Liver (tissue), 3 donors: ENCODE measurements at regions not wholly inside any gene's neighbourhood (a gene's known extent, or its start where the extent isn't known, plus 50 kb on each side); places are given as distances from the start of the nearest gene placed in this dataset.

Source experiments
- CTCF ChIP-seq: fragments of 150-350 bp; IDR thresholded peaks from 2 replicates; pipeline ENCODE4 v1.5.1; 2017; ENCODE audit warnings: improper control_type of control experiment, low read depth, low read length; ENCODE audit not compliant: missing input control
- FOXA1 ChIP-seq: IDR thresholded peaks from 2 replicates; pipeline ENCODE4 v1.6.1; 2016; ENCODE audit warnings: antibody characterized with exemption
- JUND ChIP-seq, 2 donors: IDR thresholded peaks; 2 replicates each; pipeline ENCODE4 v1.6.1; 2016; ENCODE audit warnings: antibody characterized with exemption in 2 of 2
- RAD21 ChIP-seq, 2 donors: IDR thresholded peaks; 2 replicates each; pipeline ENCODE4 v1.6.1; 2016; ENCODE audit warnings: antibody characterized with exemption in 2 of 2, mild to moderate bottlenecking in 2 of 2
- SP1 ChIP-seq: IDR thresholded peaks from 2 replicates; pipeline ENCODE4 v1.6.1; 2018; ENCODE audit warnings: antibody characterized with exemption, mild to moderate bottlenecking
- YY1 ChIP-seq: IDR thresholded peaks from 2 replicates; pipeline ENCODE4 v1.6.1; 2016; ENCODE audit warnings: antibody characterized with exemption, mild to moderate bottlenecking
- TF ChIP-seq, protein P1 (sequence below): IDR thresholded peaks from 2 replicates; pipeline ENCODE4 v1.6.1; 2016; ENCODE audit warnings: antibody characterized with exemption, mild to moderate bottlenecking
- TF ChIP-seq, protein P2 (sequence below): IDR thresholded peaks from 2 replicates; pipeline ENCODE4 v1.6.1; 2016; ENCODE audit warnings: antibody characterized with exemption
- donor health status: healthy.
- donor health status: healthy.

GRCh38 chr5:108541836-108542235 lies 159.9 kb upstream of the FBXL17 start:
- TF ChIP-seq SP1 (no peak), CTCF (no peak), JUND (IDR thresholded peaks at IDR 0.05) (no peak), FOXA1 (no peak), YY1 (no peak), RAD21 (IDR thresholded peaks at IDR 0.05) (no peak)
- TF ChIP-seq, protein P1, sequence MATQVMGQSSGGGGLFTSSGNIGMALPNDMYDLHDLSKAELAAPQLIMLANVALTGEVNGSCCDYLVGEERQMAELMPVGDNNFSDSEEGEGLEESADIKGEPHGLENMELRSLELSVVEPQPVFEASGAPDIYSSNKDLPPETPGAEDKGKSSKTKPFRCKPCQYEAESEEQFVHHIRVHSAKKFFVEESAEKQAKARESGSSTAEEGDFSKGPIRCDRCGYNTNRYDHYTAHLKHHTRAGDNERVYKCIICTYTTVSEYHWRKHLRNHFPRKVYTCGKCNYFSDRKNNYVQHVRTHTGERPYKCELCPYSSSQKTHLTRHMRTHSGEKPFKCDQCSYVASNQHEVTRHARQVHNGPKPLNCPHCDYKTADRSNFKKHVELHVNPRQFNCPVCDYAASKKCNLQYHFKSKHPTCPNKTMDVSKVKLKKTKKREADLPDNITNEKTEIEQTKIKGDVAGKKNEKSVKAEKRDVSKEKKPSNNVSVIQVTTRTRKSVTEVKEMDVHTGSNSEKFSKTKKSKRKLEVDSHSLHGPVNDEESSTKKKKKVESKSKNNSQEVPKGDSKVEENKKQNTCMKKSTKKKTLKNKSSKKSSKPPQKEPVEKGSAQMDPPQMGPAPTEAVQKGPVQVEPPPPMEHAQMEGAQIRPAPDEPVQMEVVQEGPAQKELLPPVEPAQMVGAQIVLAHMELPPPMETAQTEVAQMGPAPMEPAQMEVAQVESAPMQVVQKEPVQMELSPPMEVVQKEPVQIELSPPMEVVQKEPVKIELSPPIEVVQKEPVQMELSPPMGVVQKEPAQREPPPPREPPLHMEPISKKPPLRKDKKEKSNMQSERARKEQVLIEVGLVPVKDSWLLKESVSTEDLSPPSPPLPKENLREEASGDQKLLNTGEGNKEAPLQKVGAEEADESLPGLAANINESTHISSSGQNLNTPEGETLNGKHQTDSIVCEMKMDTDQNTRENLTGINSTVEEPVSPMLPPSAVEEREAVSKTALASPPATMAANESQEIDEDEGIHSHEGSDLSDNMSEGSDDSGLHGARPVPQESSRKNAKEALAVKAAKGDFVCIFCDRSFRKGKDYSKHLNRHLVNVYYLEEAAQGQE, result no peak
- TF ChIP-seq, protein P2, sequence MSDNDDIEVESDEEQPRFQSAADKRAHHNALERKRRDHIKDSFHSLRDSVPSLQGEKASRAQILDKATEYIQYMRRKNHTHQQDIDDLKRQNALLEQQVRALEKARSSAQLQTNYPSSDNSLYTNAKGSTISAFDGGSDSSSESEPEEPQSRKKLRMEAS, result no peak
